Upper lobe of left lung (tissue), 6 donors: ENCODE measurements at regions not wholly inside any gene's neighbourhood (a gene's known extent, or its start where the extent isn't known, plus 50 kb on each side); places are given as distances from the start of the nearest gene placed in this dataset.
"Not testable (repeated sequence)": the region's sequence is repeated elsewhere in the genome, so short reads cannot be mapped to it uniquely, and the experiment has no call there.

ENCODE experiments used
- ATAC-seq, 2 donors: fragments of 200-7000 bp; cut with Tn5 transposase; one replicate each; pipeline ENCODE4 v1.9.1; 2022; ENCODE audit warnings: mild to moderate bottlenecking in 2 of 2, moderate library complexity in 2 of 2; ENCODE audit not compliant: low FRiP score in 2 of 2
- DNase-seq, 2 donors: peaks; one replicate each; pipeline ENCODE4 v3.0.0-alpha.2; 2019 to 2020
- H3K27ac ChIP-seq, 4 donors: fragments of 200-600 bp; sonication (generic); one replicate each; pipeline ENCODE4 v1.5.1; 2016 to 2019
- H3K27me3 ChIP-seq, 4 donors: fragments of 200-600 bp; sonication (generic); one replicate each; pipeline ENCODE4 v1.5.1; 2017 to 2019
- H3K36me3 ChIP-seq, 4 donors: fragments of 200-600 bp; sonication (generic); one replicate each; pipeline ENCODE4 v1.5.1; 2016 to 2019
- H3K4me1 ChIP-seq, 4 donors: fragments of 200-600 bp; sonication (generic); one replicate each; pipeline ENCODE4 v1.5.1; 2018 to 2019
- H3K4me3 ChIP-seq, 4 donors: fragments of 200-600 bp; sonication (generic); one replicate each; pipeline ENCODE4 v1.5.1; 2017 to 2019; ENCODE audit warnings: mild to moderate bottlenecking in 2 of 4, moderate library complexity in 1 of 4
- H3K9me3 ChIP-seq, 4 donors: fragments of 200-600 bp; sonication (generic); one replicate each; pipeline ENCODE4 v1.5.1; 2018 to 2019
- CTCF ChIP-seq, 6 experiments: fragments of 450-650 bp in 4 of 6; fragments of 200-600 bp in 2 of 6; sonication (generic) in 2 of 6; IDR thresholded peaks; one replicate each; pipeline ENCODE4 v1.5.1; 2016 to 2019; ENCODE audit warnings: antibody characterized with exemption in 6 of 6
- EP300 ChIP-seq, 4 donors: sonication (generic); formaldehyde crosslinking; IDR thresholded peaks; one replicate each; pipeline ENCODE4 v1.5.1; 2017; ENCODE audit warnings: antibody characterized with exemption in 4 of 4, control low read depth in 2 of 4
- POLR2A ChIP-seq, 4 donors: fragments of 450-650 bp; IDR thresholded peaks; one replicate each; pipeline ENCODE4 v1.5.1; 2016 to 2017; ENCODE audit warnings: antibody characterized with exemption in 4 of 4, mild to moderate bottlenecking in 2 of 4
- POLR2AphosphoS5 ChIP-seq, 2 donors: sonication (generic); formaldehyde crosslinking; IDR thresholded peaks; one replicate each; pipeline ENCODE4 v1.5.1; 2017; ENCODE audit warnings: antibody characterized with exemption in 2 of 2
- WGBS, 2 donors: methylation state at CpG; one replicate each; pipeline ENCODE4 v1.1.5; 2017 to 2018; 5-methylcytosine and 5-hydroxymethylcytosine counted together
- donor health status: DM: no; HTN: no; CAD: no; lungs with moderate emphysema.
- donor health status: DM: no; HTN: yes; CAD: no; lungs with severe emphysema.

- ATAC-seq: no peak
- Histone ChIP-seq H3K27me3 (no peaks in the 10 kb centered on the region), H3K4me1 (no peaks in the 10 kb centered on the region), H3K9me3 (no peaks in the 10 kb centered on the region), H3K27ac (no peak overlapping the region), H3K36me3 (no peaks in the 10 kb centered on the region), H3K4me3 (no peak overlapping the region)
- WGBS, 2 donors: 87 to 89% methylated on average over 5 of the region's 5 CpGs
- no peak for DNase-seq
- TF ChIP-seq POLR2AphosphoS5 (IDR thresholded peaks at IDR 0.05) (no peak), CTCF (IDR thresholded peaks at IDR 0.05) (no peak), POLR2A (IDR thresholded peaks at IDR 0.05) (no peak), EP300 (IDR thresholded peaks at IDR 0.05) (no peak)
Measured at GRCh38 chr13:61275251-61275650, 140.4 kb downstream of the PCDH20 start.

- not testable (repeated sequence) for H3K36me3 ChIP-seq, ATAC-seq, H3K27me3 ChIP-seq, H3K27ac ChIP-seq, H3K4me1 ChIP-seq, DNase-seq, H3K4me3 ChIP-seq, H3K9me3 ChIP-seq
- 79 to 84% methylated on average over 3 to 6 of the region's 6 CpGs for WGBS, 2 donors
Measured at GRCh38 chr13:61266896-61267295, 148.8 kb downstream of the PCDH20 start.

GRCh38 chr13:61261746-61262472 lies 153.7 kb downstream of the PCDH20 start:
- Histone ChIP-seq H3K27me3 (no peaks in the 10 kb centered on the region), H3K4me1 (no peaks in the 10 kb centered on the region), H3K9me3 (no peaks in the 10 kb centered on the region), H3K27ac (no peak overlapping the region), H3K36me3 (no peaks in the 10 kb centered on the region), H3K4me3 (no peak overlapping the region)
- WGBS, 2 donors: 45 to 63% methylated on average over 4 of the region's 4 CpGs
- DNase-seq (no peak), ATAC-seq (no peak)
- TF ChIP-seq POLR2A (IDR thresholded peaks at IDR 0.05): no peak
- no peak for TF ChIP-seq POLR2AphosphoS5 (IDR thresholded peaks at IDR 0.05)
- no peak for TF ChIP-seq EP300 (IDR thresholded peaks at IDR 0.05)
- no peak for TF ChIP-seq CTCF (IDR thresholded peaks at IDR 0.05)

GRCh38 chr13:61258185-61258584 lies 157.5 kb downstream of the PCDH20 start:
- DNase-seq: no peak
- ATAC-seq: no peak
- TF ChIP-seq POLR2A (IDR thresholded peaks at IDR 0.05) (no peak), EP300 (IDR thresholded peaks at IDR 0.05) (no peak)
- Histone ChIP-seq H3K36me3 (no peaks in the 10 kb centered on the region), H3K27ac (no peak overlapping the region), H3K4me1 (no peaks in the 10 kb centered on the region), H3K27me3 (no peaks in the 10 kb centered on the region), H3K9me3 (no peaks in the 10 kb centered on the region), H3K4me3 (no peak overlapping the region)

- H3K27me3 ChIP-seq: no peaks in the 10 kb centered on the region
- no peaks in the 10 kb centered on the region for H3K4me1 ChIP-seq
- no peaks in the 10 kb centered on the region for H3K9me3 ChIP-seq
- ATAC-seq (no peak), DNase-seq (no peak)
- 61 to 67% methylated on average over 4 of the region's 4 CpGs for WGBS, 2 donors
- H3K36me3 ChIP-seq: no peaks in the 10 kb centered on the region
- no peak overlapping the region for H3K27ac ChIP-seq
- TF ChIP-seq CTCF (IDR thresholded peaks at IDR 0.05): no peak
- no peak for TF ChIP-seq POLR2AphosphoS5 (IDR thresholded peaks at IDR 0.05)
- H3K4me3 ChIP-seq: no peak overlapping the region
Measured at GRCh38 chr13:61255040-61255796, 160.4 kb downstream of the PCDH20 start.
